OCI-LY1 (cell line): ENCODE measurements at regions not wholly inside any gene's neighbourhood (a gene's known extent, or its start where the extent isn't known, plus 50 kb on each side); places are given as distances from the start of the nearest gene placed in this dataset.

Source experiments
- H2AFZ ChIP-seq: fragments of 200-600 bp; sonication (generic), shearing (Covaris generic); 2 replicates; pipeline ENCODE4 v1.6.0; 2014; ENCODE audit warnings: antibody characterized with exemption, mild to moderate bottlenecking, low read length
- H3F3A ChIP-seq: fragments of 200-600 bp; sonication (generic), shearing (Covaris generic); 2 replicates; pipeline ENCODE4 v1.6.0; 2014; ENCODE audit warnings: mild to moderate bottlenecking, antibody characterized with exemption, low read length, moderate library complexity; ENCODE audit not compliant: insufficient read depth
- H3K27ac ChIP-seq: fragments of 200-600 bp; sonication (generic); 2 replicates; pipeline ENCODE4 v1.5.1; 2014; ENCODE audit warnings: low read length, mixed run types, mild to moderate bottlenecking, low read depth; ENCODE audit not compliant: poor library complexity, severe bottlenecking
- H3K27me3 ChIP-seq: fragments of 200-600 bp; sonication (generic); 2 replicates; pipeline ENCODE4 v1.6.0; 2014; ENCODE audit warnings: antibody characterized with exemption, mild to moderate bottlenecking, low read length, moderate library complexity; ENCODE audit not compliant: insufficient read depth
- H3K36me3 ChIP-seq: fragments of 200-600 bp; sonication (generic); 2 replicates; pipeline ENCODE4 v1.6.1; 2014; ENCODE audit warnings: mild to moderate bottlenecking, antibody characterized with exemption, low read length, moderate library complexity, mixed read lengths; ENCODE audit not compliant: insufficient read depth
- H3K4me1 ChIP-seq: fragments of 200-600 bp; sonication (generic); 2 replicates; pipeline ENCODE4 v1.5.1; 2014; ENCODE audit warnings: mild to moderate bottlenecking, low read length, moderate library complexity; ENCODE audit not compliant: insufficient read depth, severe bottlenecking
- H3K4me2 ChIP-seq: fragments of 200-600 bp; sonication (generic), shearing (Covaris generic); 2 replicates; pipeline ENCODE4 v1.6.1; 2014; ENCODE audit warnings: low read length
- H3K4me3 ChIP-seq: fragments of 200-600 bp; sonication (generic); 2 replicates; pipeline ENCODE4 v1.5.1; 2014; ENCODE audit warnings: low read length, low read depth, mild to moderate bottlenecking, mixed read lengths; ENCODE audit not compliant: poor library complexity, severe bottlenecking
- H3K79me2 ChIP-seq: fragments of 200-600 bp; shearing (Covaris generic); 2 replicates; pipeline ENCODE4 v1.6.1; 2016; ENCODE audit warnings: mixed run types, low read length, mixed read lengths; ENCODE audit not compliant: insufficient read depth
- H3K9ac ChIP-seq: fragments of 200-600 bp; sonication (generic), shearing (Covaris generic); 2 replicates; pipeline ENCODE4 v1.6.1; 2014; ENCODE audit warnings: mild to moderate bottlenecking, low read length, mixed read lengths
- H3K9me2 ChIP-seq: fragments of 200-600 bp; sonication (generic), shearing (Covaris generic); 2 replicates; pipeline ENCODE4 v1.6.1; 2014; ENCODE audit warnings: low read depth, mild to moderate bottlenecking, low read length, mixed read lengths
- H3K9me3 ChIP-seq: fragments of 200-600 bp; shearing (Covaris generic); 2 replicates; pipeline ENCODE4 v1.6.1; 2014; ENCODE audit warnings: low read length, mixed read lengths
- H4K20me1 ChIP-seq: fragments of 200-600 bp; sonication (generic), shearing (Covaris generic); 2 replicates; pipeline ENCODE4 v1.6.0; 2016; ENCODE audit warnings: mild to moderate bottlenecking, low read length; ENCODE audit not compliant: insufficient read depth
- CTCF ChIP-seq: fragments of 200-600 bp; sonication (generic), shearing (Covaris generic); IDR thresholded peaks from 2 replicates; pipeline ENCODE4 v1.5.1; 2017; ENCODE audit warnings: mild to moderate bottlenecking, antibody characterized with exemption, low read length, moderate library complexity, mixed read lengths
- EZH2 ChIP-seq: fragments of 200-600 bp; sonication (generic), shearing (Covaris generic); IDR thresholded peaks from 2 replicates; pipeline ENCODE4 v1.8.0; 2017; ENCODE audit warnings: borderline replicate concordance, mixed run types, mild to moderate bottlenecking, antibody characterized with exemption, low read length, moderate library complexity, mixed read lengths

GRCh38 chr21:16102113-16102512, 372.3 kb downstream of the USP25 start:
- Histone ChIP-seq H2AFZ (no peak overlapping the region), H3F3A (no peaks in the 10 kb centered on the region), H3K36me3 (no peaks in the 10 kb centered on the region), H3K4me1 (no peaks in the 10 kb centered on the region), H3K9ac (no peak overlapping the region), H3K27ac (no peak overlapping the region), H3K79me2 (no peaks in the 10 kb centered on the region), H3K4me3 (no peak overlapping the region), H3K27me3 (no peaks in the 10 kb centered on the region), H3K4me2 (no peak overlapping the region), H3K9me2 (no peaks in the 10 kb centered on the region), H3K9me3 (no peaks in the 10 kb centered on the region), H4K20me1 (no peaks in the 10 kb centered on the region)
- TF ChIP-seq EZH2 (no peak), CTCF (no peak)

GRCh38 chr21:16108561-16109075, 378.8 kb downstream of the USP25 start:
- Histone ChIP-seq H3K4me2 (no peak overlapping the region), H3K79me2 (no peaks in the 10 kb centered on the region), H3K36me3 (no peaks in the 10 kb centered on the region), H3F3A (no peaks in the 10 kb centered on the region), H3K9me2 (no peaks in the 10 kb centered on the region), H3K4me3 (no peak overlapping the region), H3K9ac (no peak overlapping the region), H2AFZ (no peak overlapping the region), H4K20me1 (no peaks in the 10 kb centered on the region), H3K4me1 (no peaks in the 10 kb centered on the region), H3K9me3 (no peaks in the 10 kb centered on the region), H3K27ac (no peak overlapping the region), H3K27me3 (no peaks in the 10 kb centered on the region)
- TF ChIP-seq EZH2 (no peak), CTCF (no peak)

- H3K9me3 ChIP-seq, result no peaks in the 10 kb centered on the region
- no peak for TF ChIP-seq CTCF
- H2AFZ ChIP-seq, result no peak overlapping the region
- no peaks in the 10 kb centered on the region for H3K9me2 ChIP-seq
- no peak overlapping the region for H3K9ac ChIP-seq
- H3K27me3 ChIP-seq, result no peaks in the 10 kb centered on the region
- no peaks in the 10 kb centered on the region for H4K20me1 ChIP-seq
- H3K79me2 ChIP-seq, result no peaks in the 10 kb centered on the region
- no peak overlapping the region for H3K27ac ChIP-seq
- no peak overlapping the region for H3K4me2 ChIP-seq
- no peaks in the 10 kb centered on the region for H3K4me1 ChIP-seq
- no peak overlapping the region for H3K4me3 ChIP-seq
- no peaks in the 10 kb centered on the region for H3K36me3 ChIP-seq
- no peaks in the 10 kb centered on the region for H3F3A ChIP-seq
Measured at GRCh38 chr21:16113052-16113715, 383.4 kb downstream of the USP25 start.
